Endodermal cell (in vitro differentiated cells): ENCODE measurements at regions not wholly inside any gene's neighbourhood (a gene's known extent, or its start where the extent isn't known, plus 50 kb on each side); places are given as distances from the start of the nearest gene placed in this dataset.
"Not testable (repeated sequence)": the region's sequence is repeated elsewhere in the genome, so short reads cannot be mapped to it uniquely, and the experiment has no call there.

Experiments used
- DNase-seq: peaks from one replicate; pipeline ENCODE4 v3.0.0-alpha.2; 2017
- H3K27ac ChIP-seq: 2 replicates; pipeline ENCODE4 v1.5.1; 2013; ENCODE audit warnings: mild to moderate bottlenecking, low read depth, low read length, moderate library complexity
- H3K27me3 ChIP-seq: 2 replicates; pipeline ENCODE4 v1.6.1; 2013; ENCODE audit warnings: mild to moderate bottlenecking, low read length, moderate library complexity; ENCODE audit not compliant: insufficient read depth, control insufficient read depth, poor library complexity, severe bottlenecking
- H3K36me3 ChIP-seq: 2 replicates; pipeline ENCODE4 v1.7.0; 2013; ENCODE audit warnings: mild to moderate bottlenecking, low read length, moderate library complexity; ENCODE audit not compliant: control insufficient read depth, insufficient read depth
- H3K4me1 ChIP-seq: one replicate; pipeline ENCODE4 v1.7.0; 2013; ENCODE audit warnings: low read length; ENCODE audit not compliant: control insufficient read depth, insufficient read depth
- H3K4me3 ChIP-seq: 2 replicates; pipeline ENCODE4 v1.5.1; 2013; ENCODE audit warnings: mild to moderate bottlenecking, low read length, moderate library complexity
- H3K9ac ChIP-seq: 2 replicates; pipeline ENCODE4 v1.6.1; 2013; ENCODE audit warnings: mild to moderate bottlenecking, low read length, moderate library complexity; ENCODE audit not compliant: poor library complexity, severe bottlenecking; ENCODE audit errors: extremely low read depth
- H3K9me3 ChIP-seq: 2 replicates; pipeline ENCODE4 v1.6.1; 2013; ENCODE audit warnings: mild to moderate bottlenecking, low read length, moderate library complexity; ENCODE audit not compliant: control insufficient read depth
- H3K27ac Mint-ChIP-seq: 2 replicates; pipeline ENCODE4 v1.8.0; 2020; ENCODE audit warnings: mixed read lengths
- H3K27me3 Mint-ChIP-seq: 2 replicates; pipeline ENCODE4 v1.8.0; 2021; ENCODE audit warnings: mild to moderate bottlenecking, mixed read lengths; ENCODE audit not compliant: insufficient read depth
- H3K36me3 Mint-ChIP-seq: 2 replicates; pipeline ENCODE4 v1.8.0; 2020; ENCODE audit warnings: low read depth, mixed read lengths
- H3K4me1 Mint-ChIP-seq: 2 replicates; pipeline ENCODE4 v1.8.0; 2020; ENCODE audit warnings: mixed read lengths
- H3K4me3 Mint-ChIP-seq: 2 replicates; pipeline ENCODE4 v1.8.0; 2020; ENCODE audit warnings: mild to moderate bottlenecking, moderate library complexity, mixed read lengths
- H3K9me3 Mint-ChIP-seq: 2 replicates; pipeline ENCODE4 v1.8.0; 2020; ENCODE audit warnings: mild to moderate bottlenecking, mixed read lengths
- CTCF ChIP-seq: fragments of 200-600 bp; sonication (generic); conservative IDR thresholded peaks from 2 replicates; pipeline ENCODE4 v1.5.0; 2021; ENCODE audit warnings: antibody characterized with exemption, mild to moderate bottlenecking
- WGBS, 2 experiments: methylation state at CpG; one replicate each; pipeline versions ENCODE4 v1.1.5 to v1.1.7; 2013; ENCODE audit warnings: missing lambda C conversion rate in 2 of 2, mixed read lengths in 1 of 2; ENCODE audit not compliant: insufficient coverage in 1 of 2, insufficient read length in 1 of 2; 5-methylcytosine and 5-hydroxymethylcytosine counted together

- no peak for DNase-seq
- WGBS, 2 experiments = no CpG with 5 or more reads among the region's 1 CpG
- TF ChIP-seq CTCF = no peak
- Histone ChIP-seq H3K9me3 (no peaks in the 10 kb centered on the region), H3K27ac (no peak overlapping the region), H3K4me3 (no peak overlapping the region), H3K27me3 (peaks cover 13% of the 10 kb centered on the region), H3K9ac (no peak overlapping the region), H3K36me3 (no peaks in the 10 kb centered on the region), H3K4me1 (no peaks in the 10 kb centered on the region)
- no peak overlapping the region for H3K4me3 Mint-ChIP-seq
- no peaks in the 10 kb centered on the region for H3K4me1 Mint-ChIP-seq
- no peak overlapping the region for H3K27ac Mint-ChIP-seq
- no peaks in the 10 kb centered on the region for H3K36me3 Mint-ChIP-seq
- peaks cover 14% of the 10 kb centered on the region for H3K27me3 Mint-ChIP-seq
- peaks cover 38% of the 10 kb centered on the region for H3K9me3 Mint-ChIP-seq
Measured at GRCh38 chrX:9298221-9298620, 166.6 kb upstream of the TBL1X start.

- H3K9me3 Mint-ChIP-seq = peaks cover 44% of the 10 kb centered on the region
- not testable (repeated sequence) for H3K27ac Mint-ChIP-seq, H3K4me1 ChIP-seq, H3K4me3 Mint-ChIP-seq, DNase-seq, H3K4me3 ChIP-seq, H3K36me3 Mint-ChIP-seq, H3K27me3 Mint-ChIP-seq, H3K9ac ChIP-seq, H3K27me3 ChIP-seq, H3K36me3 ChIP-seq, H3K9me3 ChIP-seq, H3K27ac ChIP-seq, H3K4me1 Mint-ChIP-seq
- WGBS, 2 experiments = 80 to 83% methylated on average over 1 to 3 of the region's 3 CpGs
Measured at GRCh38 chrX:9299681-9300080, 165.2 kb upstream of the TBL1X start.

GRCh38 chrX:9301836-9302235 is 163.0 kb upstream of the TBL1X start:
- Mint-ChIP-seq H3K27me3 (no peaks in the 10 kb centered on the region), H3K9me3 (peaks cover 41% of the 10 kb centered on the region), H3K4me3 (no peak overlapping the region), H3K4me1 (no peaks in the 10 kb centered on the region), H3K27ac (no peak overlapping the region), H3K36me3 (no peaks in the 10 kb centered on the region)
- TF ChIP-seq CTCF = no peak
- Histone ChIP-seq H3K36me3 (no peaks in the 10 kb centered on the region), H3K27me3 (no peaks in the 10 kb centered on the region), H3K9ac (no peak overlapping the region), H3K4me3 (no peak overlapping the region), H3K4me1 (no peaks in the 10 kb centered on the region), H3K9me3 (no peaks in the 10 kb centered on the region), H3K27ac (no peak overlapping the region)
- WGBS, 2 experiments = 90% methylated on average over 2 of the region's 2 CpGs; no CpG with 5 or more reads in 1 of the 2 experiments
- DNase-seq = no peak

DNA sequence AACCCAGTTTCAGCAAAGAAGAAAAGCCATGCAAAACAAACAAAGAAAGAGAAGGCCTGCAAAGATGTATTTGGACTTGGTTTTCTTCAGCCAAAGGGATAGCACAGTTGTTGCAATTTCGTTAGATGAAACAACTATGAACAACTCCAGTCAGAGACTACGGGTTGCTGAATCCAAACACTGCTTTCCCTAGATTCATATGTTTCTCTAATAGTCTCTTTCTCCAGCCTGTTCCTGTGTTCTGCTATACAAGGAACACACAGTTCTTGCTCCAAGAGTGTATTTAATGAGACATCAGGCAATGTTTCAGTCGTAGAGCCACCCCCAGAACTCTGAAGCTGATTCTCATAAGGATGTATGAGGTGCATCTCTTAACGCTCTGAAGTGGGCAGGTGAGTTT is 162.5 kb upstream of the TBL1X start:
- Mint-ChIP-seq H3K9me3 (peaks cover 44% of the 10 kb centered on the region), H3K27ac (no peak overlapping the region), H3K27me3 (no peaks in the 10 kb centered on the region), H3K4me1 (no peaks in the 10 kb centered on the region), H3K36me3 (no peaks in the 10 kb centered on the region), H3K4me3 (no peak overlapping the region)
- 86 to 100% methylated on average over 3 to 4 of the region's 4 CpGs for WGBS, 2 experiments
- Histone ChIP-seq H3K27ac (no peak overlapping the region), H3K36me3 (no peaks in the 10 kb centered on the region), H3K9ac (no peak overlapping the region), H3K4me1 (no peaks in the 10 kb centered on the region), H3K27me3 (no peaks in the 10 kb centered on the region), H3K9me3 (no peaks in the 10 kb centered on the region), H3K4me3 (no peak overlapping the region)
- no peak for DNase-seq
- no peak for TF ChIP-seq CTCF
